Fibroblast of skin of left quadriceps (primary cell): ENCODE measurements at regions not wholly inside any gene's neighbourhood (a gene's known extent, or its start where the extent isn't known, plus 50 kb on each side); places are given as distances from the start of the nearest gene placed in this dataset.
A peak's percentile ranks its signal among the peaks of the same experiment; 100 is the strongest.

ENCODE experiments used
- DNase-seq, 2 experiments: peaks; one replicate each; pipeline ENCODE4 v3.0.0-alpha.2; 2013; ENCODE audit warnings: low read depth in 2 of 2

DNA sequence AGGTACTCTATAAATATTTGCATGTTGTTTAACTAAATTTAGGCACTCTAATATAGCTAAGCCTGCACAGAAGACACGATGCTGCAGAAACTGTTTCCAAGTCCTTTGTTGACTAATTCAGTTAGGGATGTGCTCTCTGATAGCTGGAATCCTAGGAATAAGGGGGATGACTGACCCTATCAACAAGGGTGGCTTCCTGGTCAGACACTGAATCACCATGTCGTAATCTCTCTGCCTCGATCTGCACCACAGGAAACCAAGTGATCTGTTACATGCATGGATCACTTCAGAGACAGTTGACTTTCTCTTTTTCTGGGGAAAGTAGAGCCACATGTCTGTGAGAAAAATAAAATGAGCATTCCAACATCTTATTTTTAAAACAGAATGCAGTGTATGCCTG, 169.1 kb downstream of the GUCY2F start:
- DNase-seq: no peak

GRCh38 chrX:109310031-109310430, 171.9 kb downstream of the GUCY2F start:
- no peak for DNase-seq

DNA sequence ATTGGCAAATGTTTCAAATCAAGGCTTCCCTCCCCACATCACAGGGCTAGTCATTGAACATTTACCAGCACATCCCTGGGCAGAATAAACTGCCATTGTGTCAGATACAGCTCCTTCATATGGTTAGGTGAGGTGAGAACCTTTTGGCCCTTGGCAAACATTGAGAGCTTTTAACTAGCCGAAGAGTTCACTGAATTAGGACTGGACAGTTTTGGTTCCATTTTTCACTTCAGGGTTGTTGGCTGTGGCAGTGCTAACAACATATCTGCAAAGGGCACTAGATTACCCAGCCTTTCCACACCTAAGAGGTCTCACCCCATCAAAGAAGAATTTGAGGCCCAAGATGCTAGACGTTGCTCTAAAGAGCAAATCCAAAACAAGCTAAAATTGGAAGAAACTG, 180.7 kb downstream of the GUCY2F start:
- no peak for DNase-seq

DNA sequence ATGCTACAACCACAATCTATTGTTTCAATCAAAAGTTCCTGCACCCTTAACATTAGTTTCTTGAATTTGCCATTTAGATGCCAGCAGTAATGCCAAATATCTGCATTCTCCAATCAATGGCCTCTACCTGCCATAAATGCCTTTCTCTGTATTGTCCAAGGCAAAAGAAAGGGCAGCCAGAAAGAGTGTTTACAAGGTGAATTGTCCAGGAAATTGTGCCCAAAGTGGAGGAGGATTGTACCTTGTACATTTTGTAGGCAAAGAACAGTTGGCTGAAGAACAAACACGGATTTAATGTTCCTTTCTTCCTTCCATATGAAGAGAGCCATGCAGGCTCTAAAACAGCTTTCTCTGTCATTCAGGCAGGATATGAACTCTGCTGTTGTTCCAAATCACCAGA, 181.5 kb downstream of the GUCY2F start:
- no peak for DNase-seq

GRCh38 chrX:109299091-109299490, 182.8 kb downstream of the GUCY2F start:
- DNase-seq: peak; percentile 14 to 15

DNA sequence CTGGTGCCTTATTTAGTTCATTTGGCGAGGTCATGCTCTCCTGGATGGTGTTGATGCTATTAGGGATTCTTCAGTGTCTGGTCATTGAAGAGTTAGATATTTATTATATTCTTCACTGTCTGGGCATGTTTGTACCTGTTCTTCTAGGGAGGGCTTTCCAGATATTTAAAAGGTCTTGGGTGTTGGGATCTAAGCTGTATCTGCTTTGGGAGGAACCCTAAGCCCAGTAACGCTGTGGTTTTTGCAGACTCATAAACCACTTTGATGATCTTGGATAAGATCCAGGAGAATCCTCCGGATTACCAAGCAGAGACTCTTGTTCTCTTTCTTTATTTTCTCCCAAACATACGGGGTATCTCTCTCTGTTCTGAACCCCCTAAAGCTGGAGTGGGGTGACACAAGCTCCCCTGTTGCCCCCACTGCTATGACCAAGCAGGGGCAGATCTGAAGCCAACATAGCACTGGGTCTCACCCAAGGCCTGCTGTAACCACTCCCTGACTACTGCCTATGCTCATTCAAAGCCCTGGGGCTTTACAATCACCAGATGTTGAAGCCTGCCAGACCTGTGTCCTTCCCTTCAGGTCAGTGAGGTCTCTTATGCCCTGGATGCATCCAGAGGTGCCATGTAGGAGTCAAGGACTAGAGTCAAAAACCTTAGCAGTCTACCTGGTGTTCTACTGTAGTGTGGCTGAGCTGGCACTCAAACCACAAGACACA, 187.6 kb downstream of the GUCY2F start:
- peak; percentile 8 to 10 for DNase-seq

GRCh38 chrX:109283870-109284269, 198.0 kb downstream of the GUCY2F start:
- DNase-seq: no peak

- no peak for DNase-seq
Observed at GRCh38 chrX:109281483-109282275, 200.2 kb downstream of the GUCY2F start.

DNA sequence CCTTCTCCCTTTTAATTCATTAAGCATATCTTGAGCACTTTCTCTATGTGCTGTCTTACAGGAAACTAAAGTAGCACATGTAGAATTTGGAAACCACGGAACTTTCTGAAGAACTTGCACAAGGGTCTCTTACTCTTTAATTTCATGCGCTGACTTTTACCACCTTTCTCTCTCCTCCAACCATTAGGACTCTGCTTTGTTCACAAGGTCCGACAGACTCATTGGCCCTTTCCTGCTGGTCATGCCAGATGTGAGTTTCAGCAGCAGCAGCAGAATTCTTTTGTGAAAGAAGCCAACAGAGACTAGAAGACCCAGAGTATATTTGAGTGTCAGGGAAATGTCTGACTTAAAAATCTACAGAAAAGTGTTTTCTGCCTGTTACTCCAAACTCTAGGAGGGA, 207.1 kb downstream of the GUCY2F start:
- DNase-seq: no peak

GRCh38 chrX:109270580-109271484, 211.1 kb downstream of the GUCY2F start:
- no peak for DNase-seq

DNA sequence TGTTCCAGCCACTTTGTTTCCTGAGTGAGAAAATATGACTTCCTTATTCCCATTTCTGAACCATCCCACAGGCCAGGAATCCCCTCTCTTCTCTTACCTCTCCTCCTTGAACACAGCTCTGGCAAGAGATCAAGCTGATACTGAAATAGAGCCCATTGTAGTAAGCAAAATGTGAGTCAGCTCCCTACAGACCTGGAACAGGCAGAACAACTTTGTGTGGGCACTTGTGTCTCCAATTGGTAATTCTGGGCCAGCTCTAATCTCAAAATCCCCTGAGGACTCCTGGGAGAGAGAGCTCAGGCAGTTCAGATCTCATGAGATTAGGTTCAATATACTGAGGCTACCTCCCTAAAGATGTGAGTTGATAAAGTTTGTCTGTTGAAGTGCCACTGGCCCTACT, 213.5 kb downstream of the GUCY2F start:
- DNase-seq: no peak

GRCh38 chrX:109266034-109266433, 215.9 kb downstream of the GUCY2F start:
- no peak for DNase-seq

- DNase-seq: no peak
Observed at GRCh38 chrX:109264878-109265277, 217.0 kb downstream of the GUCY2F start.

DNA sequence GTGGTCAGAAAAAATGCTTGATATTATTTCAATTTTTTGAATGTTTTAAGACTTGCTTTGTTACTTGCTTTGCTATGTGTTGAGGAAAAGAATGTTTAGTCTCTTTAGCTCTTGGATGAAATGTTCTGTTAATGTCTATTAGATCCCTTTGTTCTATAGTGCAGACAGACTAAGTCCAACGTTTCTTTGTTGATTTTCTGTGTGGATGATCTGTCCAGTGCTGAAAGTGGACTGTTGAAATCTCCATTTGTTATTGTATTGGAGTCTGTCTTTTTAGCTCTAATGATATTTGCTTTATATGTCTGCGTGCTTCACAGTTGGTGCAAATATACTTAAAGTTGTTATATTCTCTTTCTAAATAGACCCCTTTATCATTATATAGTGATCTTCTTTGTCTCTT, 220.6 kb downstream of the GUCY2F start:
- DNase-seq: no peak

DNA sequence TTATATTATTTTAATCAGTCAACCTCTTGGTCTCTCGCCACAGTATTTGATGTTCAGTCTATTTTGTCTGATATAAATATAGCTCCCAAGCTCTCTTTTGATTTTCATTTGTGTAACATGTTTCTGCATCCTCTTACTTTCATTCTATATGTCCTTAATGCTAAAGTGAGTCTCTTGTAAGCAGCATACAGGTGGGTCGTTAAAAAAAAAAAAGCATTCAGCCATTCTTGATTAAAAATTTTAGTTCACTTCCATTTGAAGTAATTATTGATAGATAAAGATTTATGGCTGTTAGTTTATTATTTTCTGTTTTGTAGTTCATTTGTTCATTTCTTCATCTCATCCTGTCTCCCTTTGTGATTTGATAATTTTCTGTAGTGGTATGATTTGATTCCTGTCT, 229.1 kb downstream of the GUCY2F start:
- no peak for DNase-seq

- no peak for DNase-seq
Observed at GRCh38 chrX:109218761-109219160, 263.1 kb downstream of the GUCY2F start.

DNA sequence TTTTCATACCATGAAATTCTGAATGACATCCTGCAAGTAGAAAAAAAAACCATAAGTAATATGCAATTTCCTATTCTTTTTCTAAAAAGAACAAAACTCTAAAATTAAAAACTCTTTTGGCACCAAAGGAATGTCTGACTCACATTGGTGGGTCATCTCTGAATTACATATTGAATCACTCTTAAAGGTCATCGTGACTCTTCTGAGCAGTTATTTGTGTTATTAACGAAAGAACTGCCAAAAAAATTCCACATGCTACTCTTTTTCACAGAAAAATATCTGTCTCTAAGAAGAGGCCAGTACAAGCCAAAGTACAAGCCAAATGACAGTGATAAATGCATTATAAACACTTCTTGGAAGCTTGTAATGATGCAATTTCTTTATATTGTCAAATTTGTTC, 282.2 kb downstream of the GUCY2F start:
- DNase-seq: peak; percentile 13 to 15

DNA sequence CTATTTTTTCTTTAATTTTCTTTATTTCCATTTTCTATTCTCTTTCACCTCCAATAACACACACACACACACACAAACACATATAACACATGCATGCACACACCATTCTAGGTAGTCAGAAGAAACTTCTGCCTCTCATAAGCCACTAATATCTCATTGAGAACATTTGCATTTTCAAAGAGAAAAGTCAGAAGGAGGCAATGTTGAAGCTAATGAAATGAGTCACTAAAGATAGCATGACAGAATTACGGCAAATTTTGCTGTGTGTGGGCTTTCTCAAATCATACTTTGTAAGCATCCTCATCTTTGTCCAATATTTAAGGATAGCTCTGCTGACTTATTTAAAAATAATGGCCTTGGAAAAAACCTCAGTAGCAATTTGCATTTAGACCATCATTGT, 291.3 kb downstream of the GUCY2F start:
- no peak for DNase-seq

- DNase-seq: no peak
Observed at GRCh38 chrX:109187473-109188168, 294.3 kb downstream of the GUCY2F start.

DNA sequence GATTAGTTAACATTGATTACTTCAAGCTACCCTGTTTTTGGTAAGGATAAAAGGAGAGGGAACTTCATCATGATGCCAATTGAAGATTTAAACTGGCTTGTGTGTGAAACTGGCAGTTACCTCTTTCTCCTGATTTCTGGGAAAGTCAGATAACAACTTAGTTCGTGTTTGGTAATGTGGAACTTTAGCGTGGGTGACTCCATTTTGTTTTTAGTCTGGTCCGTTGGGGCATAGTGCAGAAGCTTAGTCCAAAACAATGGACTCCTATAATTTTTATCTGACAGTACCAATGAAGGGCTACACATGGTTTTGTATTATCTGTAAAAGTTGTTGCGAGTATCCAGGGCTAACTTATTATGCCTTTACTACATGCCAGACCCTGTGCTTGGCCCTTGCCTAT, 294.9 kb downstream of the GUCY2F start:
- no peak for DNase-seq

DNA sequence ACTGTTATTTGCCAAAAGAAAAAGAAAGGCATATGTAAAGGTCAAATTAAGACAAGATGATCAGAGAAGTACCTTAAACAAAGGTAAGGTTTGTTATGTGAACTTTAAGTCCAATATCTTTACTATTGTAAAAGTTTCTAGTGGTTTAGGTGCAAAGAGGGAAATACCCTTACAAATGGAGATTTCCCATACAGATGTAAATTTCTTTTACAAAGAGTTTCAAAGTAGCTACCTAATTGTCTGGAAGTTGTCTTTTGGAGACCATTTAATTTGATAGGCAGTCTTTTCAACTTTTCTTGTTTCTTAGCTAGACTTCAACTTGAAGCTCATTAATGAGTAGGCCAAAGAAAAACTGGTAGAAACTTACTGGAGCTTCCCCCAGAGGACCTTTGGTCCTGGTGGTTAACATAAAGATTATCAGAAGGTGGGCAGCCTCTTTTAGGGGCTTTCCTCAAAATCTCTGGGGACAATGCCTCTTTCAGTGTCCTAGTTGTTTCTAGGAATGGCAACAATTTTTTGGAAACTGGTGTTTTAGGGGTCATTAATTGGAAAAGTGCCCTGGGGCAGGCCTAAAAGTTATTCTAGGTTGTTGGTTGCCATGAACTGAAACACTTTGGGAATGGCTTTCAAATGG, 297.3 kb downstream of the GUCY2F start:
- DNase-seq: no peak
